WI38 (cell line): ENCODE measurements at regions not wholly inside any gene's neighbourhood (a gene's known extent, or its start where the extent isn't known, plus 50 kb on each side); places are given as distances from the start of the nearest gene placed in this dataset.

Experiments used
- H3K4me3 ChIP-seq: 2 replicates; pipeline ENCODE4 v1.5.1; 2011; ENCODE audit warnings: low read depth, mild to moderate bottlenecking, control low read depth, low read length
- CTCF ChIP-seq: IDR thresholded peaks from 2 replicates; pipeline ENCODE4 v1.5.1; 2012; ENCODE audit warnings: low read depth, mild to moderate bottlenecking, control low read depth, low read length

DNA sequence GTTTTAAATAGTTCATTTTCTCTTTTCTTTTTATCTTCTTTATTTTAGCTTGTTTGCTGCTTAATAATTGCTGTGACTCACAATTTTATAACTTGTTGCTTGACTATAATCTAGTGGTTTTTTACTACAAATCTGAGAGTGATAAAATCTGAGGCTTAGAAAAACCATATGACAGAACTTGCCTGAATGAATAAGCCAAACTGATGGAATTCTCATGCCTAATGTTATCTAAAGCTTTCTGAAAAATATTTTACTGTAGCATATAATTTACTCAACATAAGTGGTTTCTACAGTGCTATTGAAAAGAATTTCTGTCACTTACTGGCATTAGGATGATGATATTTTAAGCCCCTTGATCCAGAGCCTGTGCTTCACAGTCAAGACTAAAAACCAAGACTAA, 175.1 kb downstream of the VGLL3 start:
- TF ChIP-seq CTCF = no peak
- H3K4me3 ChIP-seq = no peak overlapping the region

GRCh38 chr3:86814918-86815655, 175.9 kb downstream of the VGLL3 start:
- no peak for TF ChIP-seq CTCF
- H3K4me3 ChIP-seq = no peak overlapping the region

DNA sequence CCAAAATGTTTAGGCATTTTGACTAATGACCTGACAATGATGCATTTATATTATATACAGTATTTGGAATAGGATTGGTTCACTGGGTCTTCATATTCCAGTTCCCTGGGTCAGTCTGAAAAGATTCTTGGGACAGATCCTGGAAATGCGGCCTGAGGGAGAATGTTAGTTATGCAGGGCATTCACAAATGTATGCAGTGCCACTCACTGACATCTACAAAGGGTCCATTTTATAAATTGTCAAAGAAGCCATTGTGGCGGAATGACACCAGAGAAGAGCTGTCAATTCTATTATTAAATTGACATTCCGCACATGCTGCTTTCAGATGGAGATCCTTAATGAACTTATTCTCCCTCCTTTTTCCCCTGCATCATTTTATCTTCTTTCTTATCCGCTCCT, 176.6 kb downstream of the VGLL3 start:
- no peak for TF ChIP-seq CTCF
- no peak overlapping the region for H3K4me3 ChIP-seq

- H3K4me3 ChIP-seq = no peak overlapping the region
- no peak for TF ChIP-seq CTCF
Measured at GRCh38 chr3:86801921-86802320, 189.0 kb downstream of the VGLL3 start.

GRCh38 chr3:86801066-86801465, 189.9 kb downstream of the VGLL3 start:
- no peak for TF ChIP-seq CTCF
- no peak overlapping the region for H3K4me3 ChIP-seq

- no peak for TF ChIP-seq CTCF
- H3K4me3 ChIP-seq = no peak overlapping the region
Measured at GRCh38 chr3:86800116-86800515, 190.8 kb downstream of the VGLL3 start.

- no peak for TF ChIP-seq CTCF
- no peak overlapping the region for H3K4me3 ChIP-seq
Measured at GRCh38 chr3:86797946-86798345, 193.0 kb downstream of the VGLL3 start.
